Natural killer cell (primary cell): ENCODE measurements at regions not wholly inside any gene's neighbourhood (a gene's known extent, or its start where the extent isn't known, plus 50 kb on each side); places are given as distances from the start of the nearest gene placed in this dataset.

Experiments
- ATAC-seq, 3 donors: fragments of 150-1000 bp in 2 of 3; fragments of 200-7000 bp in 1 of 3; cut with Tn5 transposase; 1 replicate in 1 of 3; 2 replicates in 2 of 3; pipeline ENCODE4 v1.10.0; 2021; ENCODE audit warnings: mild to moderate bottlenecking in 2 of 3, moderate library complexity in 2 of 3
- DNase-seq, 2 donors: peaks; one replicate each; pipeline versions ENCODE4 v3.0.0 to v3.0.0-alpha.2; 2013 to 2021; ENCODE audit warnings: mixed read lengths in 1 of 2
- H3K27ac ChIP-seq: one replicate; pipeline ENCODE4 v1.5.1; 2013; ENCODE audit warnings: mild to moderate bottlenecking, low read length
- H3K27me3 ChIP-seq: one replicate; pipeline ENCODE4 v1.6.1; 2013; ENCODE audit warnings: low read length; ENCODE audit not compliant: control insufficient read depth, insufficient read depth
- H3K36me3 ChIP-seq: one replicate; pipeline ENCODE4 v1.6.1; 2013; ENCODE audit warnings: low read length; ENCODE audit not compliant: control insufficient read depth, insufficient read depth
- H3K4me1 ChIP-seq: one replicate; pipeline ENCODE4 v1.6.1; 2013; ENCODE audit warnings: low read length; ENCODE audit not compliant: control insufficient read depth, insufficient read depth
- H3K4me3 ChIP-seq: one replicate; pipeline ENCODE4 v1.5.1; 2013; ENCODE audit warnings: low read length
- H3K9me3 ChIP-seq: one replicate; pipeline ENCODE4 v1.6.1; 2013; ENCODE audit warnings: low read length; ENCODE audit not compliant: control insufficient read depth, insufficient read depth
- H3K27ac Mint-ChIP-seq, 2 donors: one replicate each; pipeline ENCODE4 v1.8.0; 2022; ENCODE audit warnings: mild to moderate bottlenecking in 2 of 2, mixed read lengths in 2 of 2, moderate library complexity in 1 of 2
- H3K27me3 Mint-ChIP-seq, 2 donors: one replicate each; pipeline ENCODE4 v1.8.0; 2022; ENCODE audit warnings: low read depth in 2 of 2, mixed read lengths in 2 of 2
- H3K36me3 Mint-ChIP-seq: one replicate; pipeline ENCODE4 v1.8.0; 2022; ENCODE audit warnings: mixed read lengths
- H3K4me1 Mint-ChIP-seq, 2 donors: one replicate each; pipeline ENCODE4 v1.8.0; 2022; ENCODE audit warnings: mixed read lengths in 2 of 2
- H3K4me3 Mint-ChIP-seq: one replicate; pipeline ENCODE4 v1.8.0; 2022; ENCODE audit warnings: mild to moderate bottlenecking, moderate library complexity, mixed read lengths
- H3K9me3 Mint-ChIP-seq, 2 donors: one replicate each; pipeline ENCODE4 v1.8.0; 2022; ENCODE audit warnings: mixed read lengths in 2 of 2
- CTCF ChIP-seq: fragments of 200-600 bp; IDR thresholded peaks from one replicate; pipeline ENCODE4 v1.8.0; 2022; ENCODE audit warnings: antibody characterized with exemption
- WGBS: methylation state at CpG from one replicate; pipeline ENCODE4 v1.1.7; 2013; ENCODE audit warnings: missing lambda C conversion rate; ENCODE audit not compliant: insufficient coverage; 5-methylcytosine and 5-hydroxymethylcytosine counted together
- intact Hi-C: fragments of 100-400 bp; cut with micrococcal nuclease; formaldehyde crosslinking; loops from one replicate; pipeline ENCODE4 v1.14.2; 2022

- Mint-ChIP-seq H3K27ac (no peak overlapping the region), H3K9me3 (peaks cover 7% of the 10 kb centered on the region in 2 donors), H3K27me3 (no peaks in the 10 kb centered on the region), H3K4me1 (no peaks in the 10 kb centered on the region), H3K4me3 (no peak overlapping the region), H3K36me3 (no peaks in the 10 kb centered on the region)
- no peak overlapping the region for H3K27ac ChIP-seq
- no peak for ATAC-seq
- no peaks in the 10 kb centered on the region for H3K36me3 ChIP-seq
- no peak for TF ChIP-seq CTCF
- H3K9me3 ChIP-seq = no peaks in the 10 kb centered on the region
- intact Hi-C loops = no loop called here
- WGBS = 100% methylated on average over 1 of the region's 1 CpG
- no peak overlapping the region for H3K4me3 ChIP-seq
- DNase-seq = no peak
- no peaks in the 10 kb centered on the region for H3K4me1 ChIP-seq
- H3K27me3 ChIP-seq = no peaks in the 10 kb centered on the region
Observed at GRCh38 chr3:116834816-116835215, 125.2 kb downstream of the TUSC7 start.

- Mint-ChIP-seq H3K4me3 (no peak overlapping the region), H3K27me3 (no peaks in the 10 kb centered on the region), H3K36me3 (no peaks in the 10 kb centered on the region), H3K9me3 (peaks cover 7 to 10% of the 10 kb centered on the region in 2 donors), H3K27ac (no peak overlapping the region), H3K4me1 (no peaks in the 10 kb centered on the region)
- Histone ChIP-seq H3K27me3 (no peaks in the 10 kb centered on the region), H3K4me1 (no peaks in the 10 kb centered on the region), H3K36me3 (no peaks in the 10 kb centered on the region), H3K4me3 (no peak overlapping the region), H3K9me3 (no peaks in the 10 kb centered on the region), H3K27ac (no peak overlapping the region)
- ATAC-seq = no peak
- intact Hi-C loops = no loop called here
- TF ChIP-seq CTCF = no peak
- DNase-seq = no peak
- 64% methylated on average over 1 of the region's 1 CpG for whole genome bisulfite sequencing
Observed at GRCh38 chr3:116835658-116836057, 126.1 kb downstream of the TUSC7 start.

GRCh38 chr3:116836286-116836685 is 126.7 kb downstream of the TUSC7 start:
- Histone ChIP-seq H3K27ac (no peak overlapping the region), H3K36me3 (no peaks in the 10 kb centered on the region), H3K4me3 (no peak overlapping the region), H3K4me1 (no peaks in the 10 kb centered on the region), H3K9me3 (no peaks in the 10 kb centered on the region), H3K27me3 (no peaks in the 10 kb centered on the region)
- Mint-ChIP-seq H3K27ac (no peak overlapping the region), H3K36me3 (no peaks in the 10 kb centered on the region), H3K4me1 (no peaks in the 10 kb centered on the region), H3K27me3 (no peaks in the 10 kb centered on the region), H3K4me3 (no peak overlapping the region), H3K9me3 (peaks cover 9 to 11% of the 10 kb centered on the region in 2 donors)
- intact Hi-C loops = no loop called here
- no peak for ATAC-seq
- no CpG with 5 or more reads among the region's 2 CpGs for WGBS
- DNase-seq = no peak
- no peak for TF ChIP-seq CTCF

- H3K4me1 Mint-ChIP-seq = no peaks in the 10 kb centered on the region
- H3K9me3 Mint-ChIP-seq = peaks cover 11 to 13% of the 10 kb centered on the region in 2 donors
Observed at GRCh38 chr3:116837483-116837882, 127.9 kb downstream of the TUSC7 start.

More at GRCh38 chr3:116837483-116837882, 127.9 kb downstream of the TUSC7 start:
- no peaks in the 10 kb centered on the region for H3K36me3 Mint-ChIP-seq
- Histone ChIP-seq H3K27ac (no peak overlapping the region), H3K4me3 (no peak overlapping the region), H3K9me3 (no peaks in the 10 kb centered on the region), H3K4me1 (no peaks in the 10 kb centered on the region), H3K36me3 (no peaks in the 10 kb centered on the region), H3K27me3 (no peaks in the 10 kb centered on the region)
- ATAC-seq (no peak), DNase-seq (no peak)
- WGBS = 87% methylated on average over 2 of the region's 3 CpGs
- no peak for TF ChIP-seq CTCF
- no peak overlapping the region for H3K27ac Mint-ChIP-seq
- H3K4me3 Mint-ChIP-seq = no peak overlapping the region
- intact Hi-C loops = no loop called here
- no peaks in the 10 kb centered on the region for H3K27me3 Mint-ChIP-seq
